GM12891 (cell line): ENCODE measurements at regions not wholly inside any gene's neighbourhood (a gene's known extent, or its start where the extent isn't known, plus 50 kb on each side); places are given as distances from the start of the nearest gene placed in this dataset.

Source experiments
- POLR2A ChIP-seq: IDR thresholded peaks from 2 replicates; pipeline ENCODE4 v1.6.1; 2011; ENCODE audit warnings: low read depth, low read length, control low read depth
- POLR2AphosphoS5 ChIP-seq: IDR thresholded peaks from 2 replicates; pipeline ENCODE4 v1.6.1; 2011; ENCODE audit warnings: low read depth, low read length, control low read depth
- POU2F2 ChIP-seq: IDR thresholded peaks from 2 replicates; pipeline ENCODE4 v1.6.1; 2011; ENCODE audit warnings: low read depth, mild to moderate bottlenecking, control low read depth, low read length, moderate library complexity
- TAF1 ChIP-seq: IDR thresholded peaks from 2 replicates; pipeline ENCODE4 v1.6.1; 2011; ENCODE audit warnings: low read depth, low read length, control low read depth

- TF ChIP-seq POLR2A (no peak), TAF1 (no peak), POLR2AphosphoS5 (no peak), POU2F2 (no peak)
Observed at GRCh38 chr5:143692342-143692741, 119.6 kb upstream of the HMHB1 start.
